Stomach (tissue), 8 donors: ENCODE measurements at regions not wholly inside any gene's neighbourhood (a gene's known extent, or its start where the extent isn't known, plus 50 kb on each side); places are given as distances from the start of the nearest gene placed in this dataset.

ENCODE experiments used
- DNase-seq, 2 donors: peaks; one replicate each; pipeline versions ENCODE4 v3.0.0 to v3.0.0-alpha.2; 2013 to 2019
- H3K27ac ChIP-seq, 5 donors: fragments of 200-600 bp in 4 of 5; sonication (generic) in 4 of 5; one replicate each; pipeline ENCODE4 v1.5.1; 2013 to 2019; ENCODE audit warnings: mild to moderate bottlenecking in 1 of 5, moderate library complexity in 1 of 5
- H3K27me3 ChIP-seq, 3 donors: fragments of 200-600 bp; sonication (generic); one replicate each; pipeline ENCODE4 v1.5.1; 2017 to 2019; ENCODE audit warnings: mixed run types in 1 of 3
- H3K36me3 ChIP-seq, 4 donors: fragments of 200-600 bp; sonication (generic); 1 replicate in 3 of 4; 2 replicates in 1 of 4; pipeline ENCODE4 v1.5.1; 2016 to 2019
- H3K4me1 ChIP-seq, 4 donors: fragments of 200-600 bp; sonication (generic); one replicate each; pipeline ENCODE4 v1.5.1; 2016 to 2019
- H3K4me3 ChIP-seq, 4 donors: fragments of 200-600 bp; sonication (generic) in 3 of 4; one replicate each; pipeline ENCODE4 v1.5.1; 2016 to 2019; ENCODE audit warnings: mild to moderate bottlenecking in 1 of 4
- H3K9me3 ChIP-seq, 4 donors: fragments of 200-600 bp; sonication (generic); one replicate each; pipeline ENCODE4 v1.5.1; 2016 to 2019
- CTCF ChIP-seq, 7 experiments: fragments of 450-650 bp in 4 of 7; fragments of 200-600 bp in 3 of 7; sonication (generic) in 3 of 7; IDR thresholded peaks; one replicate each; pipeline ENCODE4 v1.5.1; 2016 to 2019; ENCODE audit warnings: antibody characterized with exemption in 7 of 7, control low read depth in 2 of 7, mild to moderate bottlenecking in 1 of 7
- EP300 ChIP-seq: sonication (generic); formaldehyde crosslinking; IDR thresholded peaks from one replicate; pipeline ENCODE4 v1.6.1; 2017; ENCODE audit warnings: antibody characterized with exemption
- POLR2A ChIP-seq, 4 donors: fragments of 450-650 bp; IDR thresholded peaks; one replicate each; pipeline ENCODE4 v1.6.1; 2016; ENCODE audit warnings: antibody characterized with exemption in 4 of 4, control low read depth in 2 of 4, mild to moderate bottlenecking in 1 of 4, moderate library complexity in 1 of 4
- POLR2AphosphoS5 ChIP-seq, 3 donors: sonication (generic); formaldehyde crosslinking; IDR thresholded peaks; one replicate each; pipeline ENCODE4 v1.6.1; 2016; ENCODE audit warnings: antibody characterized with exemption in 3 of 3
- WGBS, 5 donors: extraction: QIAGEN DNeasy Blood & Tissue Kit in 3 of 5; methylation state at CpG; one replicate each; pipeline versions ENCODE4 v1.1.5 to v1.1.7; 2013 to 2018; 5-methylcytosine and 5-hydroxymethylcytosine counted together
- intact Hi-C: fragments of 100-400 bp; cut with DNase I; formaldehyde crosslinking; loops from one replicate; pipeline ENCODE4 v1.15.1; 2023; ENCODE audit warnings: low total_unique reads
- donor health status: healthy with polysubstance abuse.
- donor health status: Bipolar disorder and iron deficiency.
- donor health status: healthy.

- Histone ChIP-seq H3K9me3 (no peaks in the 10 kb centered on the region), H3K27ac (no peak overlapping the region), H3K36me3 (no peaks in the 10 kb centered on the region), H3K4me3 (no peak overlapping the region), H3K4me1 (peaks cover 0 to 8% (median 5%) of the 10 kb centered on the region in 4 donors), H3K27me3 (peaks cover 22 to 96% (median 66%) of the 10 kb centered on the region in 3 donors)
- 4 to 13% (median 7%) methylated on average over 27 to 47 of the region's 47 CpGs for WGBS, 5 donors
- TF ChIP-seq EP300 (no peak), POLR2AphosphoS5 (IDR thresholded peaks at IDR 0.05) (no peak), POLR2A (IDR thresholded peaks at IDR 0.05) (no peak), CTCF (IDR thresholded peaks at IDR 0.05) (no peak)
- peak in 1 of 2 donors; percentile 74 for DNase-seq
- intact Hi-C loops, result no loop called here
Observed at GRCh38 chr17:49901460-49902331, 53.8 kb upstream of the TAC4 start.

- intact Hi-C loops, result no loop called here
- Histone ChIP-seq H3K27ac (no peak overlapping the region), H3K36me3 (no peaks in the 10 kb centered on the region), H3K27me3 (peaks cover 26 to 96% (median 74%) of the 10 kb centered on the region in 3 donors), H3K9me3 (no peaks in the 10 kb centered on the region), H3K4me1 (peaks cover 0 to 8% (median 5%) of the 10 kb centered on the region in 4 donors), H3K4me3 (no peak overlapping the region)
- 41 to 59% (median 43%) methylated on average over 4 to 5 of the region's 5 CpGs for WGBS, 5 donors
- DNase-seq, result no peak
- TF ChIP-seq POLR2AphosphoS5 (IDR thresholded peaks at IDR 0.05) (no peak), CTCF (IDR thresholded peaks at IDR 0.05) (no peak), EP300 (no peak), POLR2A (IDR thresholded peaks at IDR 0.05) (no peak)
Observed at GRCh38 chr17:49903523-49903922, 55.7 kb upstream of the TAC4 start.

- no peak overlapping the region for H3K4me3 ChIP-seq
- H3K4me1 ChIP-seq, result peaks cover under 1 to 9% (median 5%) of the 10 kb centered on the region in 4 donors
- 71 to 79% (median 76%) methylated on average over 9 of the region's 9 CpGs for WGBS, 5 donors
- peaks cover 28 to 98% (median 88%) of the 10 kb centered on the region in 3 donors for H3K27me3 ChIP-seq
- TF ChIP-seq POLR2AphosphoS5 (IDR thresholded peaks at IDR 0.05) (no peak), POLR2A (IDR thresholded peaks at IDR 0.05) (no peak)
- intact Hi-C loops, result no loop called here
- H3K27ac ChIP-seq, result no peak overlapping the region
- H3K9me3 ChIP-seq, result no peaks in the 10 kb centered on the region
- H3K36me3 ChIP-seq, result no peaks in the 10 kb centered on the region
- DNase-seq, result no peak
Observed at GRCh38 chr17:49904893-49905292, 57.0 kb upstream of the TAC4 start.

- H3K4me1 ChIP-seq, result peaks cover 8 to 22% (median 16%) of the 10 kb centered on the region in 4 donors
- TF ChIP-seq POLR2AphosphoS5 (IDR thresholded peaks at IDR 0.05), result no peak
- no peak for TF ChIP-seq EP300
- TF ChIP-seq POLR2A (IDR thresholded peaks at IDR 0.05), result no peak
- TF ChIP-seq CTCF (IDR thresholded peaks at IDR 0.05), result no peak
- 41 to 49% (median 45%) methylated on average over 8 to 10 of the region's 10 CpGs for WGBS, 5 donors
- intact Hi-C loops, result no loop called here
- no peaks in the 10 kb centered on the region for H3K36me3 ChIP-seq
- no peak for DNase-seq
- peaks cover 36 to 99% (median 95%) of the 10 kb centered on the region in 3 donors for H3K27me3 ChIP-seq
- no peak overlapping the region for H3K27ac ChIP-seq
- no peaks in the 10 kb centered on the region for H3K9me3 ChIP-seq
- H3K4me3 ChIP-seq, result no peak overlapping the region
Observed at GRCh38 chr17:49906531-49907136, 58.8 kb upstream of the TAC4 start.
